ENCODE measurements at regions not wholly inside any gene's neighbourhood (a gene's known extent, or its start where the extent isn't known, plus 50 kb on each side); places are given as distances from the start of the nearest gene placed in this dataset.
A peak's percentile ranks its signal among the peaks of the same experiment; 100 is the strongest.
"Not testable (repeated sequence)": the region's sequence is repeated elsewhere in the genome, so short reads cannot be mapped to it uniquely, and the experiment has no call there.

GRCh38 chr17:16859515-16859914, 112.4 kb downstream of the TNFRSF13B start:
- not testable (repeated sequence) for H3K36me3 Mint-ChIP-seq; H3K27ac Mint-ChIP-seq; ATAC-seq; H3K9me3 Mint-ChIP-seq; DNase-seq (ENCODE audit: low spot score in 2 of 2)

- not testable (repeated sequence) for H3K36me3 Mint-ChIP-seq; DNase-seq (ENCODE audit: low spot score in 2 of 2); H3K27ac Mint-ChIP-seq; H3K9me3 Mint-ChIP-seq; ATAC-seq
Measured at GRCh38 chr17:16857746-16858145, 114.2 kb downstream of the TNFRSF13B start.

GRCh38 chr17:16856846-16857245, 115.1 kb downstream of the TNFRSF13B start:
- H3K36me3 Mint-ChIP-seq; H3K9me3 Mint-ChIP-seq; DNase-seq (ENCODE audit: low spot score in 2 of 2); H3K27ac Mint-ChIP-seq; ATAC-seq: not testable (repeated sequence)

GRCh38 chr17:16856171-16856570, 115.7 kb downstream of the TNFRSF13B start:
- H3K9me3 Mint-ChIP-seq; H3K27ac Mint-ChIP-seq; ATAC-seq; H3K36me3 Mint-ChIP-seq; DNase-seq (ENCODE audit: low spot score in 2 of 2): not testable (repeated sequence)

GRCh38 chr17:16854636-16855035, 117.3 kb downstream of the TNFRSF13B start:
- not testable (repeated sequence) for H3K27ac Mint-ChIP-seq; DNase-seq (ENCODE audit: low spot score in 2 of 2); H3K9me3 Mint-ChIP-seq; ATAC-seq; H3K36me3 Mint-ChIP-seq

- DNase-seq (ENCODE audit: low spot score in 2 of 2), result no peak
Measured at GRCh38 chr17:16853661-16854320, 118.1 kb downstream of the TNFRSF13B start.

GRCh38 chr17:16849861-16850260, 122.1 kb downstream of the TNFRSF13B start:
- H3K27ac Mint-ChIP-seq; DNase-seq (ENCODE audit: low spot score in 2 of 2); H3K36me3 Mint-ChIP-seq; ATAC-seq; H3K9me3 Mint-ChIP-seq: not testable (repeated sequence)

More at GRCh38 chr17:16853661-16854320, 118.1 kb downstream of the TNFRSF13B start:
- Mint-ChIP-seq H3K9me3 (no peaks in the 10 kb centered on the region), H3K27ac (no peak overlapping the region), H3K36me3 (no peaks in the 10 kb centered on the region)
- no peak for ATAC-seq

- ATAC-seq; H3K27ac Mint-ChIP-seq; H3K9me3 Mint-ChIP-seq; H3K36me3 Mint-ChIP-seq; DNase-seq (ENCODE audit: low spot score in 2 of 2): not testable (repeated sequence)
Measured at GRCh38 chr17:16848997-16849396, 122.9 kb downstream of the TNFRSF13B start.

- H3K36me3 Mint-ChIP-seq; DNase-seq (ENCODE audit: low spot score in 2 of 2): not testable (repeated sequence)
Measured at GRCh38 chr17:16845098-16845497, 126.8 kb downstream of the TNFRSF13B start.

GRCh38 chr17:16844669-16845068, 127.2 kb downstream of the TNFRSF13B start:
- not testable (repeated sequence) for H3K36me3 Mint-ChIP-seq, H3K9me3 Mint-ChIP-seq, ATAC-seq

More at GRCh38 chr17:16845098-16845497, 126.8 kb downstream of the TNFRSF13B start:
- H3K9me3 Mint-ChIP-seq, H3K27ac Mint-ChIP-seq, ATAC-seq: not testable (repeated sequence)

GRCh38 chr17:16843511-16843910, 128.4 kb downstream of the TNFRSF13B start:
- not testable (repeated sequence) for H3K27ac Mint-ChIP-seq; ATAC-seq; DNase-seq (ENCODE audit: low spot score in 2 of 2); H3K9me3 Mint-ChIP-seq; H3K36me3 Mint-ChIP-seq

More at GRCh38 chr17:16844669-16845068, 127.2 kb downstream of the TNFRSF13B start:
- not testable (repeated sequence) for DNase-seq (ENCODE audit: low spot score in 2 of 2); H3K27ac Mint-ChIP-seq

GRCh38 chr17:16842346-16842745, 129.6 kb downstream of the TNFRSF13B start:
- not testable (repeated sequence) for H3K27ac Mint-ChIP-seq; DNase-seq (ENCODE audit: low spot score in 2 of 2); H3K9me3 Mint-ChIP-seq; ATAC-seq; H3K36me3 Mint-ChIP-seq

GRCh38 chr17:16841896-16842295, 130.0 kb downstream of the TNFRSF13B start:
- not testable (repeated sequence) for ATAC-seq; H3K9me3 Mint-ChIP-seq; H3K27ac Mint-ChIP-seq; DNase-seq (ENCODE audit: low spot score in 2 of 2); H3K36me3 Mint-ChIP-seq

GRCh38 chr17:16840219-16840618, 131.7 kb downstream of the TNFRSF13B start:
- not testable (repeated sequence) for ATAC-seq; H3K27ac Mint-ChIP-seq; DNase-seq (ENCODE audit: low spot score in 2 of 2); H3K9me3 Mint-ChIP-seq; H3K36me3 Mint-ChIP-seq

- not testable (repeated sequence) for H3K36me3 Mint-ChIP-seq; ATAC-seq; H3K27ac Mint-ChIP-seq; H3K9me3 Mint-ChIP-seq; DNase-seq (ENCODE audit: low spot score in 2 of 2)
Measured at GRCh38 chr17:16839242-16840175, 132.4 kb downstream of the TNFRSF13B start.

- not testable (repeated sequence) for H3K9me3 Mint-ChIP-seq; H3K36me3 Mint-ChIP-seq; DNase-seq (ENCODE audit: low spot score in 2 of 2); H3K27ac Mint-ChIP-seq
- peak in 1 of 2 donors; percentile 18 for ATAC-seq
Measured at GRCh38 chr17:16838795-16839194, 133.1 kb downstream of the TNFRSF13B start.

- ATAC-seq, H3K36me3 Mint-ChIP-seq: not testable (repeated sequence)
Measured at GRCh38 chr17:16838287-16838686, 133.6 kb downstream of the TNFRSF13B start.

More at GRCh38 chr17:16838287-16838686, 133.6 kb downstream of the TNFRSF13B start:
- H3K9me3 Mint-ChIP-seq; DNase-seq (ENCODE audit: low spot score in 2 of 2); H3K27ac Mint-ChIP-seq: not testable (repeated sequence)

Data from activated naive CD4-positive, alpha-beta T cell treated with anti-CD3 and anti-CD28 coated beads, Interleukin-2, amount 50 U/mL, for 72 hours (primary cell).